Upper lobe of right lung (tissue), 1 donor: ENCODE measurements at regions not wholly inside any gene's neighbourhood (a gene's known extent, or its start where the extent isn't known, plus 50 kb on each side); places are given as distances from the start of the nearest gene placed in this dataset.

Source experiments
- ATAC-seq: fragments of 200-7000 bp; cut with Tn5 transposase; one replicate; pipeline ENCODE4 v1.9.1; 2020; ENCODE audit warnings: mild to moderate bottlenecking, moderate library complexity
- DNase-seq: peaks from one replicate; pipeline ENCODE4 v3.0.0-alpha.2; 2020
- H3K27ac ChIP-seq: fragments of 200-600 bp; one replicate; pipeline ENCODE4 v1.8.0; 2022
- H3K27me3 ChIP-seq: fragments of 200-600 bp; one replicate; pipeline ENCODE4 v1.8.0; 2022; ENCODE audit warnings: mild to moderate bottlenecking
- H3K36me3 ChIP-seq: fragments of 200-600 bp; one replicate; pipeline ENCODE4 v1.8.0; 2022
- H3K4me1 ChIP-seq: fragments of 200-600 bp; one replicate; pipeline ENCODE4 v1.8.0; 2022
- H3K4me3 ChIP-seq: fragments of 200-600 bp; one replicate; pipeline ENCODE4 v1.8.0; 2022; ENCODE audit warnings: mild to moderate bottlenecking
- H3K9me3 ChIP-seq: fragments of 200-600 bp; one replicate; pipeline ENCODE4 v1.8.0; 2022
- CTCF ChIP-seq: fragments of 200-600 bp; IDR thresholded peaks from one replicate; pipeline ENCODE4 v1.8.0; 2022; ENCODE audit warnings: antibody characterized with exemption
- intact Hi-C: fragments of 100-400 bp; cut with DNase I; formaldehyde crosslinking; loops from one replicate; pipeline ENCODE4 v1.11.0; 2022
- donor health status: DM: no; HTN: yes; CAD: no; lungs with severe emphysema.

GRCh38 chr10:35898716-35899440 lies 256.8 kb upstream of the FZD8 start:
- Histone ChIP-seq H3K27me3 (no peaks in the 10 kb centered on the region), H3K36me3 (no peaks in the 10 kb centered on the region), H3K4me3 (no peak overlapping the region), H3K9me3 (no peaks in the 10 kb centered on the region), H3K27ac (no peak overlapping the region), H3K4me1 (no peaks in the 10 kb centered on the region)
- ATAC-seq: no peak
- intact Hi-C loops: no loop called here
- TF ChIP-seq CTCF: no peak
- DNase-seq: no peak

- Histone ChIP-seq H3K4me1 (peaks cover 3% of the 10 kb centered on the region), H3K9me3 (no peaks in the 10 kb centered on the region), H3K4me3 (no peak overlapping the region), H3K36me3 (no peaks in the 10 kb centered on the region), H3K27ac (no peak overlapping the region), H3K27me3 (no peaks in the 10 kb centered on the region)
- ATAC-seq (peak; percentile 53), DNase-seq (no peak)
- intact Hi-C loops: no loop called here
- no peak for TF ChIP-seq CTCF
Measured at GRCh38 chr10:35896001-35896400, 253.9 kb upstream of the FZD8 start.

- H3K36me3 ChIP-seq: no peaks in the 10 kb centered on the region
- no peaks in the 10 kb centered on the region for H3K9me3 ChIP-seq
- no peaks in the 10 kb centered on the region for H3K27me3 ChIP-seq
- H3K4me1 ChIP-seq: peaks cover 6% of the 10 kb centered on the region
- H3K4me3 ChIP-seq: no peak overlapping the region
- DNase-seq (no peak), ATAC-seq (no peak)
- intact Hi-C loops: no loop called here
- H3K27ac ChIP-seq: no peak overlapping the region
- no peak for TF ChIP-seq CTCF
Measured at GRCh38 chr10:35895331-35895730, 253.2 kb upstream of the FZD8 start.

GRCh38 chr10:35892526-35892925 lies 250.4 kb upstream of the FZD8 start:
- no peak for DNase-seq
- Histone ChIP-seq H3K27me3 (no peaks in the 10 kb centered on the region), H3K4me3 (no peak overlapping the region), H3K27ac (no peak overlapping the region), H3K9me3 (no peaks in the 10 kb centered on the region), H3K4me1 (peaks cover 6% of the 10 kb centered on the region), H3K36me3 (no peaks in the 10 kb centered on the region)
- TF ChIP-seq CTCF: no peak
- intact Hi-C loops: no loop called here
- ATAC-seq: no peak

GRCh38 chr10:35890676-35891495 lies 248.8 kb upstream of the FZD8 start:
- H3K4me1 ChIP-seq: peaks cover 6% of the 10 kb centered on the region
- H3K9me3 ChIP-seq: no peaks in the 10 kb centered on the region
- intact Hi-C loops: no loop called here
- no peaks in the 10 kb centered on the region for H3K27me3 ChIP-seq
- no peak overlapping the region for H3K4me3 ChIP-seq
- no peaks in the 10 kb centered on the region for H3K36me3 ChIP-seq
- no peak for TF ChIP-seq CTCF
- ATAC-seq (no peak), DNase-seq (no peak)
- no peak overlapping the region for H3K27ac ChIP-seq
